ENCODE measurements at regions not wholly inside any gene's neighbourhood (a gene's known extent, or its start where the extent isn't known, plus 50 kb on each side); places are given as distances from the start of the nearest gene placed in this dataset.
"Not testable (repeated sequence)": the region's sequence is repeated elsewhere in the genome, so short reads cannot be mapped to it uniquely, and the experiment has no call there.

- DNase-seq (ENCODE audit: low read depth, low spot score): no peak
Measured at GRCh38 chr13:38415233-38415632, 65.6 kb downstream of the UFM1 start.

GRCh38 chr13:38417241-38417640, 67.6 kb downstream of the UFM1 start:
- no peak for DNase-seq (ENCODE audit: low read depth, low spot score)

- DNase-seq (ENCODE audit: low read depth, low spot score): no peak
Measured at GRCh38 chr13:38417727-38418126, 68.1 kb downstream of the UFM1 start.

GRCh38 chr13:38418286-38418685, 68.6 kb downstream of the UFM1 start:
- DNase-seq (ENCODE audit: low read depth, low spot score): no peak

GRCh38 chr13:38419312-38419873, 69.7 kb downstream of the UFM1 start:
- DNase-seq (ENCODE audit: low read depth, low spot score): no peak

- no peak for DNase-seq (ENCODE audit: low read depth, low spot score)
Measured at GRCh38 chr13:38421590-38422560, 72.2 kb downstream of the UFM1 start.

GRCh38 chr13:38429916-38430315, 80.3 kb downstream of the UFM1 start:
- DNase-seq (ENCODE audit: low read depth, low spot score): no peak

- DNase-seq (ENCODE audit: low read depth, low spot score): no peak
Measured at GRCh38 chr13:38430796-38431195, 81.1 kb downstream of the UFM1 start.

GRCh38 chr13:38440666-38441065, 91.0 kb downstream of the UFM1 start:
- DNase-seq (ENCODE audit: low read depth, low spot score): no peak

GRCh38 chr13:38444904-38445303, 95.3 kb downstream of the UFM1 start:
- DNase-seq (ENCODE audit: low read depth, low spot score): no peak

- DNase-seq (ENCODE audit: low read depth, low spot score): no peak
Measured at GRCh38 chr13:38452656-38453055, 103.0 kb downstream of the UFM1 start.

GRCh38 chr13:38462605-38463004, 113.0 kb downstream of the UFM1 start:
- no peak for DNase-seq (ENCODE audit: low read depth, low spot score)

GRCh38 chr13:38463048-38463447, 113.4 kb downstream of the UFM1 start:
- DNase-seq (ENCODE audit: low read depth, low spot score): no peak

GRCh38 chr13:38472411-38472810, 122.8 kb downstream of the UFM1 start:
- DNase-seq (ENCODE audit: low read depth, low spot score): not testable (repeated sequence)

- no peak for DNase-seq (ENCODE audit: low read depth, low spot score)
Measured at GRCh38 chr13:38473305-38473704, 123.7 kb downstream of the UFM1 start.

- DNase-seq (ENCODE audit: low read depth, low spot score): no peak
Measured at GRCh38 chr13:38477676-38478075, 128.0 kb downstream of the UFM1 start.

- no peak for DNase-seq (ENCODE audit: low read depth, low spot score)
Measured at GRCh38 chr13:38483623-38484022, 134.0 kb downstream of the UFM1 start.

- no peak for DNase-seq (ENCODE audit: low read depth, low spot score)
Measured at GRCh38 chr13:38490657-38491056, 141.0 kb downstream of the UFM1 start.

- no peak for DNase-seq (ENCODE audit: low read depth, low spot score)
Measured at GRCh38 chr13:38494445-38494844, 144.8 kb downstream of the UFM1 start.

- DNase-seq (ENCODE audit: low read depth, low spot score): no peak
Measured at GRCh38 chr13:38496917-38497316, 147.3 kb downstream of the UFM1 start.

GRCh38 chr13:38498271-38498670, 148.6 kb downstream of the UFM1 start:
- DNase-seq (ENCODE audit: low read depth, low spot score): no peak

GRCh38 chr13:38514575-38514974, 164.9 kb downstream of the UFM1 start:
- no peak for DNase-seq (ENCODE audit: low read depth, low spot score)

GRCh38 chr13:38518328-38518727, 168.5 kb upstream of the FREM2 start:
- DNase-seq (ENCODE audit: low read depth, low spot score): no peak

Measured in pulmonary artery endothelial cell (primary cell).